ENCODE measurements at regions not wholly inside any gene's neighbourhood (a gene's known extent, or its start where the extent isn't known, plus 50 kb on each side); places are given as distances from the start of the nearest gene placed in this dataset.

GRCh38 chr16:85990861-85991301 is 91.9 kb downstream of the IRF8 start:
- no peak for DNase-seq (ENCODE audit: low spot score)

GRCh38 chr16:85991425-85991824 is 92.5 kb downstream of the IRF8 start:
- no peak for DNase-seq (ENCODE audit: low spot score)

GRCh38 chr16:85991856-85992255 is 92.9 kb downstream of the IRF8 start:
- no peak for DNase-seq (ENCODE audit: low spot score)

GRCh38 chr16:85992359-85992758 is 93.4 kb downstream of the IRF8 start:
- DNase-seq (ENCODE audit: low spot score), result peak; percentile 34

- no peak for DNase-seq (ENCODE audit: low spot score)
Observed at GRCh38 chr16:85992779-85993178, 93.8 kb downstream of the IRF8 start.

- DNase-seq (ENCODE audit: low spot score), result no peak
Observed at GRCh38 chr16:85994492-85995490, 95.8 kb downstream of the IRF8 start.

GRCh38 chr16:85995541-85996423 is 96.8 kb downstream of the IRF8 start:
- no peak for DNase-seq (ENCODE audit: low spot score)

GRCh38 chr16:85996843-85997242 is 97.9 kb downstream of the IRF8 start:
- DNase-seq (ENCODE audit: low spot score), result no peak

- DNase-seq (ENCODE audit: low spot score), result no peak
Observed at GRCh38 chr16:85998171-85998867, 99.4 kb downstream of the IRF8 start.

GRCh38 chr16:85998868-85999729 is 100.1 kb downstream of the IRF8 start:
- peak; percentile 13 for DNase-seq (ENCODE audit: low spot score)

- DNase-seq (ENCODE audit: low spot score), result no peak
Observed at GRCh38 chr16:85999778-86000177, 100.8 kb downstream of the IRF8 start.

GRCh38 chr16:86002178-86002900 is 103.4 kb downstream of the IRF8 start:
- DNase-seq (ENCODE audit: low spot score), result no peak

- DNase-seq (ENCODE audit: low spot score), result no peak
Observed at GRCh38 chr16:86007524-86007923, 108.6 kb downstream of the IRF8 start.

GRCh38 chr16:86010680-86011141 is 111.7 kb downstream of the IRF8 start:
- DNase-seq (ENCODE audit: low spot score), result no peak

GRCh38 chr16:86011532-86011931 is 112.6 kb downstream of the IRF8 start:
- no peak for DNase-seq (ENCODE audit: low spot score)

- no peak for DNase-seq (ENCODE audit: low spot score)
Observed at GRCh38 chr16:86012221-86012620, 113.3 kb downstream of the IRF8 start.

- no peak for DNase-seq (ENCODE audit: low spot score)
Observed at GRCh38 chr16:86013867-86014266, 114.9 kb downstream of the IRF8 start.

GRCh38 chr16:86015606-86016005 is 116.6 kb downstream of the IRF8 start:
- DNase-seq (ENCODE audit: low spot score), result no peak

GRCh38 chr16:86016201-86016965 is 117.4 kb downstream of the IRF8 start:
- DNase-seq (ENCODE audit: low spot score), result peak; percentile 50
